ENCODE measurements at regions not wholly inside any gene's neighbourhood (a gene's known extent, or its start where the extent isn't known, plus 50 kb on each side); places are given as distances from the start of the nearest gene placed in this dataset.

DNA sequence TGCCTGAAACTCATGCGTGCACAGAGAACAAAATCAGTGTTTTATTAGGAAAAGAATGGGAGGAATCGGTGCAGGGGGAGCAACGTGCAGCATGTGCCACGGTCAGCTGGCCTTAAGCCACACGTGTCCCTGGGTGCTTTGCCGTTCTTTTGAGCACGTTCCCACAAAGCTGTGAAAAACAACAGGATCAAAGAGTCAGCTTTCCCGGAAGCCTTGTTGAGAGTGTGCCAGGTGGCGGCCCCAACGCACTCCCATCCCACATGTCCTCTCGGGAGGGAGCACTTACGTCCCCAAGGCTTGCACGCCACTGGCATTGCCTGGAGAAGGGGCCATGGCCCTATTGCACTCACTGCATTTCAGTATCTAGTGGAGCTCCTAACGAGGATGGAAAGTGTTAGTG lies 511.2 kb downstream of the EIPR1 start:
- peaks cover 12 to 45% of the 10 kb centered on the region in 2 experiments for H3K27me3 ChIP-seq (ENCODE audit: control insufficient read depth in 2 of 2, insufficient read depth in 2 of 2, low read length in 2 of 2)
- 2% methylated on average over 13 of the region's 14 CpGs for WGBS (ENCODE audit: insufficient coverage, low coverage, missing lambda C conversion rate)
- H3K79me2 ChIP-seq (ENCODE audit: control insufficient read depth, insufficient read depth, low read length): no peaks in the 10 kb centered on the region
- intact Hi-C loops (cut with micrococcal nuclease) (no loop called here), in situ Hi-C loops (cut with MboI) (no loop called here)
- no peak for TF ChIP-seq JUN (IDR thresholded peaks at IDR 0.05; ENCODE audit: borderline replicate concordance, low read depth, low read length)
- no peak for TF ChIP-seq JUN (CRISPR knock-in tag; IDR thresholded peaks at IDR 0.05; ENCODE audit: borderline replicate concordance)
- no peak for TF ChIP-seq CREB3 (tag; conservative IDR thresholded peaks at IDR 0.05; ENCODE audit: low read depth)
- TF ChIP-seq FIP1L1 (IDR thresholded peaks at IDR 0.05; ENCODE audit: low read depth, low read length, poor library complexity, severe bottlenecking): no peak
- TF ChIP-seq, protein P1, sequence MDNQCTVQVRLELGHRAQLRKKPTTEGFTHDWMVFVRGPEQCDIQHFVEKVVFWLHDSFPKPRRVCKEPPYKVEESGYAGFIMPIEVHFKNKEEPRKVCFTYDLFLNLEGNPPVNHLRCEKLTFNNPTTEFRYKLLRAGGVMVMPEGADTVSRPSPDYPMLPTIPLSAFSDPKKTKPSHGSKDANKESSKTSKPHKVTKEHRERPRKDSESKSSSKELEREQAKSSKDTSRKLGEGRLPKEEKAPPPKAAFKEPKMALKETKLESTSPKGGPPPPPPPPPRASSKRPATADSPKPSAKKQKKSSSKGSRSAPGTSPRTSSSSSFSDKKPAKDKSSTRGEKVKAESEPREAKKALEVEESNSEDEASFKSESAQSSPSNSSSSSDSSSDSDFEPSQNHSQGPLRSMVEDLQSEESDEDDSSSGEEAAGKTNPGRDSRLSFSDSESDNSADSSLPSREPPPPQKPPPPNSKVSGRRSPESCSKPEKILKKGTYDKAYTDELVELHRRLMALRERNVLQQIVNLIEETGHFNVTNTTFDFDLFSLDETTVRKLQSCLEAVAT (IDR thresholded peaks at IDR 0.05): no peak
- TF ChIP-seq ZNF384 (IDR thresholded peaks at IDR 0.05; ENCODE audit: low read depth, low read length): no peak
- no peak for TF ChIP-seq RBM22 (IDR thresholded peaks at IDR 0.05; ENCODE audit: low read depth, low read length, poor library complexity, severe bottlenecking)
- TF ChIP-seq TCFL5 (CRISPR knock-in tag; conservative IDR thresholded peaks at IDR 0.05): no peak
- ATAC-seq (no peak), FAIRE-seq (no peak), DNase-seq (ENCODE audit: extremely low read depth in 1 of 4, low spot score in 3 of 4) (no peak)
- no peak overlapping the region for H3K4me2 ChIP-seq (ENCODE audit: insufficient read depth, low read length)
- no TSS peak for BruUV-seq (replicated peaks)
- no peak overlapping the region for H3K27ac ChIP-seq (ENCODE audit: extremely low read depth, low read depth, low read length)
- POLR2A ChIA-PET: interaction anchor here (0.6 kb wide), 1 partner anchor 205 kb away, joined by 4 read pairs; no protein-coding TSS in a partner anchor
- no peaks in the 10 kb centered on the region for H3K9me1 ChIP-seq (ENCODE audit: control insufficient read depth, insufficient read depth, low read length)
- no peaks in the 10 kb centered on the region for H3K4me1 ChIP-seq (replicated peaks in 1 of 2; ENCODE audit: control insufficient read depth in 2 of 2, insufficient read depth in 2 of 2, low read length in 2 of 2)
- H4K20me1 ChIP-seq (replicated peaks; ENCODE audit: control insufficient read depth, insufficient read depth, low read length): no peaks in the 10 kb centered on the region
- no peak overlapping the region for H2AFZ ChIP-seq (ENCODE audit: low read depth, low read length)
- no peaks in the 10 kb centered on the region for H3K9me3 ChIP-seq (replicated peaks; ENCODE audit: control insufficient read depth, insufficient read depth, low read depth, low read length)
- CTCF ChIA-PET (ENCODE audit: low intra/inter-chr PET ratio): no interaction called here
- no peaks in the 10 kb centered on the region for H3K36me3 ChIP-seq (ENCODE audit: control insufficient read depth, insufficient read depth, low read length)
- H3K4me3 ChIP-seq: no peak overlapping the region
- no peak overlapping the region for H3K9ac ChIP-seq (ENCODE audit: insufficient read depth in 1 of 2, low read depth in 2 of 2, low read length in 2 of 2)

Data from K562 (cell line).